Glutamatergic neuron (in vitro differentiated cells): ENCODE measurements at regions not wholly inside any gene's neighbourhood (a gene's known extent, or its start where the extent isn't known, plus 50 kb on each side); places are given as distances from the start of the nearest gene placed in this dataset.

Source experiments
- DNase-seq: peaks from one replicate; pipeline ENCODE4 v3.0.0; 2022
- H3K27ac Mint-ChIP-seq: one replicate; pipeline ENCODE4 v1.8.0; 2020; ENCODE audit warnings: mild to moderate bottlenecking, mixed read lengths, inconsistent platforms; ENCODE audit not compliant: unreplicated experiment
- H3K27me3 Mint-ChIP-seq: one replicate; pipeline ENCODE4 v1.8.0; 2020; ENCODE audit warnings: mild to moderate bottlenecking, moderate library complexity, mixed read lengths, inconsistent platforms; ENCODE audit not compliant: unreplicated experiment
- H3K36me3 Mint-ChIP-seq: one replicate; pipeline ENCODE4 v1.8.0; 2020; ENCODE audit warnings: mild to moderate bottlenecking, mixed read lengths, inconsistent platforms; ENCODE audit not compliant: unreplicated experiment
- H3K4me1 Mint-ChIP-seq: one replicate; pipeline ENCODE4 v1.8.0; 2020; ENCODE audit warnings: mild to moderate bottlenecking, low read depth, mixed read lengths, inconsistent platforms; ENCODE audit not compliant: unreplicated experiment
- H3K4me3 Mint-ChIP-seq: one replicate; pipeline ENCODE4 v1.8.0; 2020; ENCODE audit warnings: mild to moderate bottlenecking, mixed read lengths, inconsistent platforms; ENCODE audit not compliant: unreplicated experiment
- H3K9me3 Mint-ChIP-seq: one replicate; pipeline ENCODE4 v1.8.0; 2020; ENCODE audit warnings: mild to moderate bottlenecking, moderate library complexity, mixed read lengths, inconsistent platforms; ENCODE audit not compliant: unreplicated experiment
- CTCF ChIP-seq: fragments of 200-600 bp; sonication (generic); IDR thresholded peaks from one replicate; pipeline ENCODE4 v1.5.0; 2021; ENCODE audit not compliant: partially characterized antibody, unreplicated experiment

- Mint-ChIP-seq H3K4me3 (no peak overlapping the region), H3K27me3 (no peaks in the 10 kb centered on the region), H3K27ac (no peak overlapping the region), H3K36me3 (no peaks in the 10 kb centered on the region), H3K9me3 (peaks cover 1% of the 10 kb centered on the region), H3K4me1 (peaks cover 7% of the 10 kb centered on the region)
- no peak for TF ChIP-seq CTCF
- no peak for DNase-seq
Measured at GRCh38 chr14:54325766-54326165, 71.0 kb upstream of the CDKN3 start.

GRCh38 chr14:54329082-54329695 is 67.6 kb upstream of the CDKN3 start:
- Mint-ChIP-seq H3K27me3 (no peaks in the 10 kb centered on the region), H3K9me3 (peaks cover 1% of the 10 kb centered on the region), H3K27ac (no peak overlapping the region), H3K36me3 (no peaks in the 10 kb centered on the region), H3K4me3 (no peak overlapping the region), H3K4me1 (no peaks in the 10 kb centered on the region)
- peak; percentile 64 for DNase-seq
- peak; percentile 67 for TF ChIP-seq CTCF

- no peaks in the 10 kb centered on the region for H3K36me3 Mint-ChIP-seq
- no peaks in the 10 kb centered on the region for H3K4me1 Mint-ChIP-seq
- H3K9me3 Mint-ChIP-seq, result peaks cover 1% of the 10 kb centered on the region
- no peak overlapping the region for H3K4me3 Mint-ChIP-seq
- no peak for DNase-seq
- H3K27me3 Mint-ChIP-seq, result no peaks in the 10 kb centered on the region
- no peak for TF ChIP-seq CTCF
- H3K27ac Mint-ChIP-seq, result no peak overlapping the region
Measured at GRCh38 chr14:54330876-54331275, 65.9 kb upstream of the CDKN3 start.

GRCh38 chr14:54331516-54331915 is 65.3 kb upstream of the CDKN3 start:
- Mint-ChIP-seq H3K4me1 (no peaks in the 10 kb centered on the region), H3K4me3 (no peak overlapping the region), H3K9me3 (peaks cover 1% of the 10 kb centered on the region), H3K36me3 (no peaks in the 10 kb centered on the region), H3K27me3 (peaks cover 1% of the 10 kb centered on the region), H3K27ac (no peak overlapping the region)
- no peak for TF ChIP-seq CTCF
- DNase-seq, result no peak

GRCh38 chr14:54332490-54332889 is 64.3 kb upstream of the CDKN3 start:
- peaks cover 1% of the 10 kb centered on the region for H3K9me3 Mint-ChIP-seq
- peaks cover 1% of the 10 kb centered on the region for H3K27me3 Mint-ChIP-seq
- TF ChIP-seq CTCF, result no peak
- no peak for DNase-seq
- H3K4me1 Mint-ChIP-seq, result no peaks in the 10 kb centered on the region
- no peak overlapping the region for H3K4me3 Mint-ChIP-seq
- H3K27ac Mint-ChIP-seq, result no peak overlapping the region
- no peaks in the 10 kb centered on the region for H3K36me3 Mint-ChIP-seq
